ENCODE measurements at regions not wholly inside any gene's neighbourhood (a gene's known extent, or its start where the extent isn't known, plus 50 kb on each side); places are given as distances from the start of the nearest gene placed in this dataset.
"Not testable (repeated sequence)": the region's sequence is repeated elsewhere in the genome, so short reads cannot be mapped to it uniquely, and the experiment has no call there.

DNA sequence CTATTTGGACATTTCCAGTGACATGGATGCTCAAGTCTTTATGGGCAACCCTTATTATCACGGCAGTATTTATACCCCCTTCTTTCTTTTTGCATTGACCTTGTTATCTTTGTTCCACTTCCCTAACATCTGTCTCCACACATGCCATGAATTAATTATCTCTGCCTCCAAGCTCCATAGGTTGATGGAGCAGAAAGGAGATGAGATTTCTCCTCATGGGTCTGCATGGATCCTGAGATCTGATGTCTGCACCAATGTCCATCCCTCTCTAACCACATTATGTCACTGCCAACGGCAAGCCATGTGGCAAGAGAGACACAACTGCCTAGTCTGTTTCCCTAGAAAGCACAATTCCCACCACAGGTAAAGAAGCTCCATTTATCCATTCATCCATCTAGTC lies 416.8 kb upstream of the ASIC2 start:
- DNase-seq: no peak

DNA sequence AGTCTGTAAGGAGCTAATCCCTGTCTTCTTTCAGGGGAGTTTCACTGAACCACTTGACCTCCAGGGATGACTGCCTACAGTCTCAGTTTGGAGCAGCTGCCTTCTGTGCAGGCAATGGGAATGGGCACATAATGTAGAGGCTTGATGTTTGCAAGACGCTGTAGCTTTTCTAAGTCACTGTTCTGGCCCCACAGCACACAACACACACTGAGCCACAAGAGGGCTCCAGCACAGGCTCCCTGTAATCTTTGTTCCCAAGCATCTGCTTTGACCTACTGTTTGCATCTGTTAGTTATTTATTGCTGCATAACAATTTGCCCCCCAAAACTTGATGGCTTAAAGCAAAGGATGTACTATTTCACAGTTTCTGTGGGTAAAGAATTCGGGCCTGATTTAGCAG lies 419.0 kb upstream of the ASIC2 start:
- DNase-seq: no peak

DNA sequence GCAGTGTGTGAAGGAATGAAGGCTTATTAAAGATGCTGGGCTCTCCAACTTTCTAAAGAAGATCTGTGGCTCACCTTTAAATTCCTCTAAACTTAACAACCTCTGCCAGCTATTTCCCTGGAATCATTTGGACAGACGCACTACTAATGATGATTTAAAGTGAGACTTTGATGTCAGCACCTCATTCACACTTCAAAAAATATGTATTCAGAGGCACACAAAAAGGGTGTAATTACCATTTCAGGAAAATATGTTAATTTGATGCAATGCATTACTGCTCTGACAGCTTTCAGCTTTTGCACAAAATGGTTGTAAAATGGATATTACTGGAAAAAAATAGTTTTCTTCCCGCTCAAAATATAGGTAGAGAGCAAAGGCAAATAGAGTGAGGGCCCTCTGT lies 423.9 kb upstream of the ASIC2 start:
- DNase-seq: no peak

DNA sequence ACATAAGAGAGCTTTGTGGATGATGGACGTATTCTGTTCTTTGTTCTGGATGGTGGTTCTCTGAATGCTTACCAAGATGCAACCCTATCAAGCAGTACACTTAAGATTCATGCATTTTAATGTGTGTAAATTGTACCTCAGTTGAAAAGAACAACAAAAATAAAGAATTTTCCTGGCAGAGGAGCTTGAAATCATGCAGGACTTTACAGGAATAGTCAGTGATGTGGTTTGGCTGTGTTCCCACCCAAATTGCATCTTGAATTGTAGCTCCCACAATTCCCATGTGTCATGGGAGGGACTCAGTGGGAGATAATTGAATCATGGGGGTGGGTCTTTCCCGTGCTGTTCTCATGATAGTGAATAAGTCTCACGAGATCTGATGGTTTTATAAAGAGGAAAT lies 430.6 kb upstream of the ASIC2 start:
- DNase-seq: not testable (repeated sequence)

GRCh38 chr17:33725675-33726271 lies 432.7 kb upstream of the ASIC2 start:
- peak; percentile 25 for DNase-seq

DNA sequence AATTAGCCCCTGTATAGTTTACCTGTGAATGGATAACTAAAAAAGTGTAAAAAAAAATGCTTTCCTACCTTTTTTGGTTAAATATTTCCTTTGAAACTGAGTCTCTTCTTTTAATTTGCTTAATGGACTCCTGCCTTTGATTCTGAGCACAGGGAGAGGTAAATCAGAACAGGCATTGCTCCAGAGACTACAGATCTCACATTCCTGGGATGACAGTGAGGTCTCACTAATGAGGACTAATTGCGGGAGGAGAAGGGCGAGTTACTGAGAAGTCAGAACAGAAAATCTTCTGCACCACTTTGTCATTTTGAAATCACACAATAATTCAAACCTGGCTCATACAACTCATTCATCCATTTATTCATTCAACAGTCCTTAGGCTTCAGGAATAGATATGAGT lies 437.0 kb upstream of the ASIC2 start:
- no peak for DNase-seq

GRCh38 chr17:33732116-33732515 lies 439.0 kb upstream of the ASIC2 start:
- no peak for DNase-seq

DNA sequence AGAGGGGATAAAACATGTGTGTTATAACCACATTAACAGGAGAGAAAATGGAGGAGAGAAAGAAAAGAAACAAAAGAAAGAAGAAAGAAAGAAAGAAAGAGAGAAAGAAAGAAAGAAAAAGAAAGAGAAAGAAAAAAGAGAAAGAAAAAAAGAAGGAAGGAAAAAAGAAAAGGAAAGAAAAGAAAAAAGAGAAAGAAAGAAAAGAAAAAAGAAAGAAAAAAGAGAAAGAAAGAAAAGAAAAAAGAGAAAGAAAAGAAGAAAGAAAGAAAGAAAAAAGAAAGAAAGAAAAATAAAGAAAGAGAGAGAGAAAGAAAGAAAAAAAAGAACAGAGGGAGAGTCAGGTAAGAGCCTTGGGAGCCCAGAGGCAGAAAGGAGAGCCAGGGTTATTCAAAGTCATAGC lies 446.6 kb upstream of the ASIC2 start:
- DNase-seq: no peak

GRCh38 chr17:33745047-33745760 lies 452.1 kb upstream of the ASIC2 start:
- no peak for DNase-seq

GRCh38 chr17:33749171-33749570 lies 456.1 kb upstream of the ASIC2 start:
- DNase-seq: no peak

- DNase-seq: peak; percentile 72
Observed at GRCh38 chr17:33750943-33751701, 458.0 kb upstream of the ASIC2 start.

- DNase-seq: no peak
Observed at GRCh38 chr17:33751702-33752065, 458.6 kb upstream of the ASIC2 start.

DNA sequence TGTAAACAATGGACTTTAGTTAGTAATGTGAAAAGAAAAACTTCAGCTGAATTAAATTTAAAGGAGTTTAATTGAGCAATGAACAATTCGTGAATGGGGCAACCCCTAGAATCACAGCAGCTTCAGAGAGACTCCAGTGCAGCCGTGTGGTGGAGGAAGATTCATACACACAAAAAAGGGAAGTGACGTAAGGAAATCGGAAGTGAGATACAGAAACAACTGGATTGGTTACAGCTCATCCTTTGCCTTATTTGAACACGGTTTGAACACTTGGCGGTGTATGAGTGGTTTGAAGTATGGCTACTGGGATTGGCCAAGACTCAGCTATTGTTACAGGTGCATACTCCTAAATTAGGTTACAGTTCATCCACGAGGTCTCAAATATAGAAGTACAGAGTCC lies 460.4 kb upstream of the ASIC2 start:
- no peak for DNase-seq

- DNase-seq: no peak
Observed at GRCh38 chr17:33756021-33756420, 462.9 kb upstream of the ASIC2 start.

DNA sequence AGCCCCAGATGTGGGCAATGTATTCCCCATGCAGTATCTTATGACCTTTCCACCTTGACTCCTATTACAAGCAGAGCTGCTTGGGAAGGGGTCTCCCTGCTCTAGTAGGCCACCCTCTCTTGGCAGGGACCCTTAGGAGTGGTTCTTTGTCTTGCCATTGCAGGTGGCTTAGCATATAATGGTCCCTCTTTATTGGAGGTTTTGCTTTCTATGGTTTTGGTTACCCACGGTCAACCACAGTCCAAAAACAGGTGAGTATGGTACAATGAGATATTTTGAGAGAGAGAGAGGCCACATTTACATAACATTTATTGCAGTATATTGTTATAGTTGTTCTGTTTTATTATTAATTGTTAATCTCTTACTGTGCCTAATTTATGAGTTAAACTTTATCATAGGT lies 472.8 kb upstream of the ASIC2 start:
- no peak for DNase-seq

- no peak for DNase-seq
Observed at GRCh38 chr17:33766721-33767120, 473.6 kb upstream of the ASIC2 start.

- DNase-seq: no peak
Observed at GRCh38 chr17:33769066-33769465, 476.0 kb upstream of the ASIC2 start.

DNA sequence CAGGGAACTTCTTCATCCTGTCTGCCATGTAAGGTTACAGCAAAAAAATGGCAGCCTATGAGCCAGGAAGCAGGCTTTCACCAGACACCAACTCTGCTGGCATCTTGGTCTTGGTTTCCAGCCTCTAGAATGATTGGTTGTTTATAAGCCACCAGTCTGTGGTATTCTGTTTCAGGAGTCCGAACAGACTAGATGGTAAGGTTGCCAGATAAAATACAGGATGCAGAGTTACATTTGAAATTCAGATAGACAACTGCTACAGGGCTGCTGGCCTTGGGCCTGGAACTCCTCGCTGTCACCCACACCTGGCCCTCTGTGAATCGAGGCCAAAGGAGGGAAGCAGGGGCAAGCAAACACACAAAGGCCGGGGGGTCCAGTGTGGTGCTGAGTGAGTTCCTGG lies 478.8 kb upstream of the CCL2 start:
- no peak for DNase-seq

- DNase-seq: no peak
Observed at GRCh38 chr17:33776903-33777302, 478.2 kb upstream of the CCL2 start.

DNA sequence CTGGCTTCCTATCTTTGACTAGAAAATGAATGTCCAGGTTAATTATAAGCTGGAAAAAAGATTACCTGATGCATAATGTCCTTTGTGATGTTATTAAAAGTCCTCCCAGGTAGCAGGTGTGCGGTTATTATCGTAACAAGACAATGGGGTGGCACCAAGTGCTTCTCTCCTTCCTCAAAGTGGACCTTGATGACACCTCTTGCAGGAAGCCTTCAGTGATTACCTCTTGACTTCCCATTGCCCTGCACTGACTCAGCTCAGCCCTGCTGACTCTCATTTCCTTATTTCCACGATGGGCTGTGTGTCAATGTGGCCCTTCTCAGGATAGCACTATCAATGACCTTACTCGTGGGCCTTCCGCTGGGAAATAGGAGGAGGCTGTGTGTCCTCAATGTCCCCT lies 477.4 kb upstream of the CCL2 start:
- no peak for DNase-seq

DNA sequence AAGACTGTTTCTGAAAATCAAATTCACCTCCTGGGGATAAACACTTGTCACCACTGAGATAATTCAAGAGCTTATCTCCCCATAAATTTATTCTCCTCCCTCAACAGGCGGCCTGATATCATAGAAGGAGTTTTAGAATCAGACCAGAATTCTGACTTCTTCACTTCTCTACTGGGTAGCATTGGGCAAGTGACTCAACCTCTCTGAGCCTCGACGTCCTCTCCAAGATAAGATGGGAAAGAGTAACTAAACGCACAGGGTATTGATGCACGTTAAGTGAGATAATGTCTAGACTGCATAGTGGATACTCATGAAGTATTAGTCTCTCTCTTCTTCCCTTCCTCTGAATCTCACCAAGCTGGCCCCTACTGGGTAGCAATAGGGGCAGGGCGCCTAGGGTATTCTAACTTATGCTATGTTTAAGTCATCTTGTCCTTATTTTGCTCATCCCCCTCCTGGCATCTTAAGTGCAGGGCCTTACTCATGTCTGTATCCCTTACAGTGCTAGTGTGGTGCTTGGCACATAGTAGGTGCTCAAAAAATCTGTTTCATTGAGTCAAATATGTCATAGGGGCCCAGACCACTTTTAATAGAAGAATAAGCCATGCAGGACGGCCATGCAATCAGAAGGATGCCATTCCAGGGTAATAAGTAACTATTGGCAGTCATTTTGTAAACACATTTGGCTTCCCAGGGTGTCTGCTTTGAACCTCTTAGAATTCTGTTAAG lies 476.4 kb upstream of the CCL2 start:
- DNase-seq: no peak

- DNase-seq: peak; percentile 61
Observed at GRCh38 chr17:33779234-33779591, 475.9 kb upstream of the CCL2 start.

GRCh38 chr17:33785281-33785680 lies 469.8 kb upstream of the CCL2 start:
- DNase-seq: no peak

- DNase-seq: no peak
Observed at GRCh38 chr17:33786478-33786877, 468.6 kb upstream of the CCL2 start.
